Type B pancreatic cell (in vitro differentiated cells): ENCODE measurements at regions not wholly inside any gene's neighbourhood (a gene's known extent, or its start where the extent isn't known, plus 50 kb on each side); places are given as distances from the start of the nearest gene placed in this dataset.
A peak's percentile ranks its signal among the peaks of the same experiment; 100 is the strongest.

ENCODE experiments used
- DNase-seq: peaks from one replicate; pipeline ENCODE4 v3.0.0; 2021; ENCODE audit warnings: mixed read lengths; ENCODE audit not compliant: unreplicated experiment; ENCODE audit errors: extremely low spot score
- H3K27ac Mint-ChIP-seq: 2 replicates; pipeline ENCODE4 v1.8.0; 2021; ENCODE audit warnings: mild to moderate bottlenecking, mixed read lengths
- H3K27me3 Mint-ChIP-seq: 2 replicates; pipeline ENCODE4 v1.8.0; 2021; ENCODE audit warnings: mixed read lengths
- H3K36me3 Mint-ChIP-seq: 2 replicates; pipeline ENCODE4 v1.8.0; 2021; ENCODE audit warnings: mixed read lengths
- H3K4me1 Mint-ChIP-seq: one replicate; pipeline ENCODE4 v1.8.0; 2021; ENCODE audit warnings: mixed read lengths; ENCODE audit not compliant: unreplicated experiment
- H3K4me3 Mint-ChIP-seq: 2 replicates; pipeline ENCODE4 v1.8.0; 2021; ENCODE audit warnings: mild to moderate bottlenecking, mixed read lengths
- H3K9me3 Mint-ChIP-seq: 2 replicates; pipeline ENCODE4 v1.8.0; 2021; ENCODE audit warnings: mixed read lengths
- TF ChIP-seq, protein P1 (sequence below): fragments of 200-600 bp; sonication (generic); conservative IDR thresholded peaks from 2 replicates; pipeline ENCODE4 v1.5.0; 2021; ENCODE audit warnings: antibody characterized with exemption, mild to moderate bottlenecking

DNA sequence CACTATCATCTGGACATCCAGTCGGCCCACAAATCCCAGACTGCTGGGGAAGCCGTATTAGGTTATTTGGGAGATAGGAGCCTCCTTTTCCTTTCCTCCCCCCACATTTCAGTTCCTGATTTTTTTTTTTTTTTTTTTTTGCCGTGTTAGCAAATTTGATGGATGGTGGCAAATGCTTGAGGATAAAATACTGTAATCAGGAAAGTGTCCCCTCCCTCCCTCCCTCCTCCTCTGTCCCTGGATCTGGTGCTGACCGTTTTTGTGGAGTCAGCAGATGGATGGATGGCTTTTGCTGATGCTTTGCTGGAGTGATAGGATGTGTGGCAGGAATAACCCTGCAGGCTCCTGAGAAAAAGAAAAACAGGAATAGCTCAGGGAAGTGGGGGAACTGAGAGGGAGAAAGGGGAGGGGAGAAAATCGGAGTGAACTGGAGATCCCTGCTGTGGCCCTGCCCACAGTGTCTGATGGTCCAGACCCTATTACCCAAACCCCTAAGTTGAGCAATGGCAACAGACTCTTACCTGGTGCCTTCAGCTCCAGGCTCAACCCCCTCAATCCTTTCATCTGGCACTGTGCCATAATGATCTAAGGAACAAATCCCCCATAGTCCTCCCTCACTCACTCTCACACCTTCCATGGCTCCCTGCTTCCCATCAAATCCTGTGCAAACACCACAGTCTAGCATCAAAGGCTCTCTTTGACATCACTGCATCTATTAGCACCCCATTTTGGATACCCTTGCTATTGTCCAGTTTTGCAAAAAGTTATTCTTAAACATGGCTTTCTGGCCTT lies 277.3 kb upstream of the CHD6 start:
- peaks cover 32% of the 10 kb centered on the region for H3K27me3 Mint-ChIP-seq
- no peaks in the 10 kb centered on the region for H3K9me3 Mint-ChIP-seq
- H3K4me3 Mint-ChIP-seq: no peak overlapping the region
- H3K4me1 Mint-ChIP-seq: peaks cover 2% of the 10 kb centered on the region
- no peak for DNase-seq
- TF ChIP-seq, protein P1, sequence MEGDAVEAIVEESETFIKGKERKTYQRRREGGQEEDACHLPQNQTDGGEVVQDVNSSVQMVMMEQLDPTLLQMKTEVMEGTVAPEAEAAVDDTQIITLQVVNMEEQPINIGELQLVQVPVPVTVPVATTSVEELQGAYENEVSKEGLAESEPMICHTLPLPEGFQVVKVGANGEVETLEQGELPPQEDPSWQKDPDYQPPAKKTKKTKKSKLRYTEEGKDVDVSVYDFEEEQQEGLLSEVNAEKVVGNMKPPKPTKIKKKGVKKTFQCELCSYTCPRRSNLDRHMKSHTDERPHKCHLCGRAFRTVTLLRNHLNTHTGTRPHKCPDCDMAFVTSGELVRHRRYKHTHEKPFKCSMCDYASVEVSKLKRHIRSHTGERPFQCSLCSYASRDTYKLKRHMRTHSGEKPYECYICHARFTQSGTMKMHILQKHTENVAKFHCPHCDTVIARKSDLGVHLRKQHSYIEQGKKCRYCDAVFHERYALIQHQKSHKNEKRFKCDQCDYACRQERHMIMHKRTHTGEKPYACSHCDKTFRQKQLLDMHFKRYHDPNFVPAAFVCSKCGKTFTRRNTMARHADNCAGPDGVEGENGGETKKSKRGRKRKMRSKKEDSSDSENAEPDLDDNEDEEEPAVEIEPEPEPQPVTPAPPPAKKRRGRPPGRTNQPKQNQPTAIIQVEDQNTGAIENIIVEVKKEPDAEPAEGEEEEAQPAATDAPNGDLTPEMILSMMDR: no peak
- peaks cover 5% of the 10 kb centered on the region for H3K36me3 Mint-ChIP-seq
- no peak overlapping the region for H3K27ac Mint-ChIP-seq

DNA sequence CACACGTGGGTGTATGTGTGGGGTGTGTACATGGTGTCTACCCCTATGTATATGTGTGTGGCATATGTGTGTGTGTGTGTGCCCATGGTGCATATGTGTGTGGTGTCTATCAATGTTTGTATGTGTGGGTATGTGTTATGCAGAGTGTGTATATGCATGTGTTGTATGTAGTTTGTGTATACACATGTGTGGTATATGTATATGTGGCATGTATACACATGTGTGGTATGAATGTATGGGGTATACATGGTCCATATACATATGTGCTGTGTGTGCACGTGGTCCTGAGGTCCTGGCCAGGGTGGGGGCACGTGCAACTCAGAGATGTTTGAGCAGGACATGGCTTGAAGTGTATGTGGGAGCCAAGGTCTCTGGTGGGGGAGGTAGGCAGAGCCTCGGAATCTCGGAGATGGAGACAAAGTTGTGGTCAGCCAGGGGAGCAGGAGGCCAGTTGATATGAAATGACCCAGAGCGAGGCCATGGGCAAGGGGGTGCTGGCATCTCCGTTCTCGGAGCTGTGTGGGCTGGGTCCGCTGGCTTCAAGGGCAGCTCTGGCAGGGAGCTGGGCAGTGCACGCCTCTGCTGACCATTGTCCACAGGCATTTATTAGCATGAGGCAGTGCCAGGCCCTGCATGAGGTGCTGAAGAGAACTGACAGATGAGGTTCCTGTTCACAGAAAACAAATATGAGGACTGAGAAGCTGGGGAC lies 276.2 kb upstream of the CHD6 start:
- peaks cover 12% of the 10 kb centered on the region for H3K4me1 Mint-ChIP-seq
- H3K27me3 Mint-ChIP-seq: peaks cover 28% of the 10 kb centered on the region
- peaks cover 5% of the 10 kb centered on the region for H3K36me3 Mint-ChIP-seq
- DNase-seq: no peak
- H3K4me3 Mint-ChIP-seq: no peak overlapping the region
- H3K27ac Mint-ChIP-seq: no peak overlapping the region
- TF ChIP-seq, protein P1: no peak
- no peaks in the 10 kb centered on the region for H3K9me3 Mint-ChIP-seq

DNA sequence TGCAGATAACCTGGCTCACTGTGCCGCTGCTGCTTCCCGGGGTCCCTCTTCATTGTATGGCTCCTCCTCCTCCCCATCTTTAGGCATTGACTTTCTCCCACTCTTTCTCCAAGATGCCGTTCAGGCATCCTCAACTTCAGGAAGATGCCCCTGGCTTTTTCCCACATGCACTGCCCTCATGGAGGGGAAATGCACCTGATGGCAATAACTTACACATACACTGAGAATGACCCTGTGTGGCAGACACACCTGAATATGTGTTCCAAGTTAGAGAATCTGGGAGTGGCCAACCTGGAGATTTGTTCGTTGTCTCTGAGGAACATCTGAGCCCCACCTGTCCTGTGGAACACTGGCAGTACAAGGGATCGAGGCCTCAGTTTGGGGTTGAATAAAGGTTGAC lies 273.9 kb upstream of the CHD6 start:
- DNase-seq: no peak
- TF ChIP-seq, protein P1: no peak
- Mint-ChIP-seq H3K4me3 (no peak overlapping the region), H3K27ac (no peak overlapping the region), H3K4me1 (peaks cover 20% of the 10 kb centered on the region), H3K27me3 (peaks cover 20% of the 10 kb centered on the region), H3K36me3 (peaks cover 5% of the 10 kb centered on the region), H3K9me3 (no peaks in the 10 kb centered on the region)

DNA sequence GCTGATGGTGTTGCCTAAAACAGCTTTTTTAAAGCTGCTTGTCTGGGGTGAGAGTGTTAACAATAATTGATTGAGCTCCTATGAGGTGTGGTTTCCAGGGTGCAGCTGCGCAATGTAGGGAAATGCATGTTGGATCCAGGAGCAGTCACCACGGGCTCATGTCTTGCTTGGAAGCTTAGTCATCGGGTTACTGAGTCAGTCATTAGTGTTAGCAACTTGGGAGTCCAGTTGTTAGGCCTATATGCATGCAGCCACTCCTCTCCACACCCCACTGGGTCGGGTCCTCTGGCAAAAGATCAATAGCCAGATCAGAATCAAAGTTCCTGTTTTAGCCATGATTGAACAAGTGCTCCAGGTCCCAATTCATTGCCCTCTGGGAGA lies 271.7 kb upstream of the CHD6 start:
- H3K27ac Mint-ChIP-seq: peak overlapping the region; percentile 81
- no peak for DNase-seq
- peaks cover 20% of the 10 kb centered on the region for H3K4me1 Mint-ChIP-seq
- TF ChIP-seq, protein P1: no peak
- peaks cover 5% of the 10 kb centered on the region for H3K36me3 Mint-ChIP-seq
- no peak overlapping the region for H3K4me3 Mint-ChIP-seq
- H3K9me3 Mint-ChIP-seq: no peaks in the 10 kb centered on the region
- peaks cover 8% of the 10 kb centered on the region for H3K27me3 Mint-ChIP-seq

DNA sequence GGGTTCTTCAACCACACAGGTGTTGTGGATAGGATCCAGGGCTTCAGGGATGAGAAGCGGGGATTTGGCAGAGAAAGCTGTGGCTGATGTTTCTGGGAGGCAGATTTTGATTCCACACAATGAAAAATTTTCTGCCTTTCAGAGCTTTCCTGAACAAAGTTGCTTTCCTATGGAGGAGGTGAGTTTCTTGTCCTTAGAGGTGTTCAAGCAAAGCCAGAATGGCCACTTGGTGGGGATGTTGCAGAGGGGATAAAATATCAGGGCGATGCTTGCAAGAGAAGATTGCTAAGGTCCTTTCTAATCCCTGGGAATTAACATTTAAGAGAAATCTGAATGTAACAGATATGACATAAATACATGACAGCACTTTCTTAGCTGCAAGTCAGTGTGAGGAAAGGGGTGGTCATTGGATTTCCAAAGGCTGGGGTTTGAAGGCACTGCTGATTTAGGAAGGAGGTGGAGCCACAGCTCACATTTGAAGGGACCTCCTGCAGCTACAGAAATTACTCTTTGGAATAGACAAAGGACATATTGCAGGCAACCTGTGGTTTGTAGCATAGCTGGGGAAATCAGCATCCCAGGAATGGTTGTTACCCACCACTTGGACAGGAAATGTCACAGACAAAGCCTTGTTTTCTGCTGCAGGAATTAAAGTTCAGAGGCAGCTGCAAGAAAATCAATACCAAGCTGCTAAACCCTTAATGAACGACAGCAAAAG lies 271.1 kb upstream of the CHD6 start:
- Mint-ChIP-seq H3K9me3 (no peaks in the 10 kb centered on the region), H3K36me3 (peaks cover 4% of the 10 kb centered on the region), H3K4me3 (peak overlapping the region; percentile 10), H3K27me3 (peaks cover 7% of the 10 kb centered on the region), H3K4me1 (peaks cover 20% of the 10 kb centered on the region), H3K27ac (peak overlapping the region; percentile 81)
- TF ChIP-seq, protein P1: peak; percentile 51
- no peak for DNase-seq
